Epithelial cell of esophagus (primary cell): ENCODE measurements at regions not wholly inside any gene's neighbourhood (a gene's known extent, or its start where the extent isn't known, plus 50 kb on each side); places are given as distances from the start of the nearest gene placed in this dataset.

Source experiments
- DNase-seq: peaks from one replicate; pipeline ENCODE4 v3.0.0; 2010; ENCODE audit warnings: low read depth
- H3K4me3 ChIP-seq: 2 replicates; pipeline ENCODE4 v1.5.1; 2011; ENCODE audit warnings: mild to moderate bottlenecking, low read length, control low read depth
- TF ChIP-seq, protein P1 (sequence below): IDR thresholded peaks from 2 replicates; pipeline ENCODE4 v1.5.1; 2011; ENCODE audit warnings: low read depth, mild to moderate bottlenecking, low read length, control low read depth, inconsistent platforms; ENCODE audit not compliant: insufficient read depth; ENCODE audit errors: missing control alignments

DNA sequence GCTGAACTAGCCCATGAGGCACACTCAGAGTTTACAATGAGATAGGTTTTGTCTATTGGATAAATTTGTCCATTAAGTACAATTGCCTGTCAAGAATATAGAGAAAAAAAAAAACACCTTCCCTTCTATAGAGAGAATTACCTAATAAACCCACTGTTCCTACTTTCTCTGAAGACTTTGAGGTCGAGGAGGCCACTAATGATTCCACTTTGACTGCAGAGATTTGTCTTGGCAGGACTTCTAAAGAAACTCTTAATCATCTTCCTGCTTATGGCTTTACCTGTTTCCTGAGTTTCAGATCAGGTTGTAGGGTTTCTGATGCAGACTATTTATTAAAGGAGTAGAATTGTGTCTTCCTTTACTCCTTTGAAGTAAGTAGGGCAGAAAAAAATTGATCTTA lies 342.4 kb upstream of the KCNMB2 start:
- TF ChIP-seq, protein P1, sequence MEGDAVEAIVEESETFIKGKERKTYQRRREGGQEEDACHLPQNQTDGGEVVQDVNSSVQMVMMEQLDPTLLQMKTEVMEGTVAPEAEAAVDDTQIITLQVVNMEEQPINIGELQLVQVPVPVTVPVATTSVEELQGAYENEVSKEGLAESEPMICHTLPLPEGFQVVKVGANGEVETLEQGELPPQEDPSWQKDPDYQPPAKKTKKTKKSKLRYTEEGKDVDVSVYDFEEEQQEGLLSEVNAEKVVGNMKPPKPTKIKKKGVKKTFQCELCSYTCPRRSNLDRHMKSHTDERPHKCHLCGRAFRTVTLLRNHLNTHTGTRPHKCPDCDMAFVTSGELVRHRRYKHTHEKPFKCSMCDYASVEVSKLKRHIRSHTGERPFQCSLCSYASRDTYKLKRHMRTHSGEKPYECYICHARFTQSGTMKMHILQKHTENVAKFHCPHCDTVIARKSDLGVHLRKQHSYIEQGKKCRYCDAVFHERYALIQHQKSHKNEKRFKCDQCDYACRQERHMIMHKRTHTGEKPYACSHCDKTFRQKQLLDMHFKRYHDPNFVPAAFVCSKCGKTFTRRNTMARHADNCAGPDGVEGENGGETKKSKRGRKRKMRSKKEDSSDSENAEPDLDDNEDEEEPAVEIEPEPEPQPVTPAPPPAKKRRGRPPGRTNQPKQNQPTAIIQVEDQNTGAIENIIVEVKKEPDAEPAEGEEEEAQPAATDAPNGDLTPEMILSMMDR, result no peak
- DNase-seq, result peak; percentile 71

GRCh38 chr3:178194539-178194938 lies 341.7 kb upstream of the KCNMB2 start:
- no peak overlapping the region for H3K4me3 ChIP-seq
- TF ChIP-seq, protein P1, result no peak
- no peak for DNase-seq

More for the DNA sequence above, 342.4 kb upstream of the KCNMB2 start:
- no peak overlapping the region for H3K4me3 ChIP-seq

GRCh38 chr3:178195824-178196223 lies 340.4 kb upstream of the KCNMB2 start:
- TF ChIP-seq, protein P1, result no peak
- DNase-seq, result peak; percentile 80

GRCh38 chr3:178198329-178198728 lies 337.9 kb upstream of the KCNMB2 start:
- TF ChIP-seq, protein P1, result no peak
- no peak overlapping the region for H3K4me3 ChIP-seq
- no peak for DNase-seq

More at GRCh38 chr3:178195824-178196223, 340.4 kb upstream of the KCNMB2 start:
- no peak overlapping the region for H3K4me3 ChIP-seq

DNA sequence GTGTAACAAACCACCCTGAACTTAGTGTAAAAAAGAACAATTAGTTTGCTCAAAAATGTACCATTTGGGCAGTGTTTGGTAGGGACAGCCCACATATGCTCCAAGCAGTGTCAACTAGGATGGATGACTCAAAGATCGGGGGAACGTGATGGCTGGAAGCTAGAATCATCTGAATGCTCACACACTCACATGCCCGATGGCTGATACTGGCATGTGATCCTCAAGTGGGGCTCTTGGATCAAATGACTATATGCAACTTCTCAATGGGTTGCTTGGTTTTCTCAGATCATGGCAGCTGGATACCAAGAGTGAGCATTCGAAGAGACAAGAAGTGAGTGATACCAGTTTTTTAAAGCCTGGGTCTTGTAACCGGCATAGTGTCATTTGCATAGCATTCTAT lies 335.9 kb upstream of the KCNMB2 start:
- H3K4me3 ChIP-seq, result no peak overlapping the region
- TF ChIP-seq, protein P1, result no peak
- no peak for DNase-seq

- TF ChIP-seq, protein P1, result no peak
These were observed 334.5 kb upstream of the KCNMB2 start for GRCh38 chr3:178201714-178202113.

GRCh38 chr3:178202194-178202593 lies 334.0 kb upstream of the KCNMB2 start:
- H3K4me3 ChIP-seq, result no peak overlapping the region
- TF ChIP-seq, protein P1, result no peak
- no peak for DNase-seq

More at GRCh38 chr3:178201714-178202113, 334.5 kb upstream of the KCNMB2 start:
- no peak for DNase-seq
- H3K4me3 ChIP-seq, result no peak overlapping the region
